ENCODE measurements at regions not wholly inside any gene's neighbourhood (a gene's known extent, or its start where the extent isn't known, plus 50 kb on each side); places are given as distances from the start of the nearest gene placed in this dataset.

GRCh38 chr1:177476676-177477075, 305.9 kb downstream of the BRINP2 start:
- in situ Hi-C loops (cut with MboI; ENCODE audit: low pct_unique_long_range_greater_than_20kb, low sequenced_read_pairs, unreplicated experiment), result no loop called here
- TF ChIP-seq, protein P1, sequence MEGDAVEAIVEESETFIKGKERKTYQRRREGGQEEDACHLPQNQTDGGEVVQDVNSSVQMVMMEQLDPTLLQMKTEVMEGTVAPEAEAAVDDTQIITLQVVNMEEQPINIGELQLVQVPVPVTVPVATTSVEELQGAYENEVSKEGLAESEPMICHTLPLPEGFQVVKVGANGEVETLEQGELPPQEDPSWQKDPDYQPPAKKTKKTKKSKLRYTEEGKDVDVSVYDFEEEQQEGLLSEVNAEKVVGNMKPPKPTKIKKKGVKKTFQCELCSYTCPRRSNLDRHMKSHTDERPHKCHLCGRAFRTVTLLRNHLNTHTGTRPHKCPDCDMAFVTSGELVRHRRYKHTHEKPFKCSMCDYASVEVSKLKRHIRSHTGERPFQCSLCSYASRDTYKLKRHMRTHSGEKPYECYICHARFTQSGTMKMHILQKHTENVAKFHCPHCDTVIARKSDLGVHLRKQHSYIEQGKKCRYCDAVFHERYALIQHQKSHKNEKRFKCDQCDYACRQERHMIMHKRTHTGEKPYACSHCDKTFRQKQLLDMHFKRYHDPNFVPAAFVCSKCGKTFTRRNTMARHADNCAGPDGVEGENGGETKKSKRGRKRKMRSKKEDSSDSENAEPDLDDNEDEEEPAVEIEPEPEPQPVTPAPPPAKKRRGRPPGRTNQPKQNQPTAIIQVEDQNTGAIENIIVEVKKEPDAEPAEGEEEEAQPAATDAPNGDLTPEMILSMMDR (IDR thresholded peaks at IDR 0.05; ENCODE audit: extremely low read depth, insufficient read depth, missing control alignments), result no peak
- DNase-seq (ENCODE audit: low spot score), result no peak

DNA sequence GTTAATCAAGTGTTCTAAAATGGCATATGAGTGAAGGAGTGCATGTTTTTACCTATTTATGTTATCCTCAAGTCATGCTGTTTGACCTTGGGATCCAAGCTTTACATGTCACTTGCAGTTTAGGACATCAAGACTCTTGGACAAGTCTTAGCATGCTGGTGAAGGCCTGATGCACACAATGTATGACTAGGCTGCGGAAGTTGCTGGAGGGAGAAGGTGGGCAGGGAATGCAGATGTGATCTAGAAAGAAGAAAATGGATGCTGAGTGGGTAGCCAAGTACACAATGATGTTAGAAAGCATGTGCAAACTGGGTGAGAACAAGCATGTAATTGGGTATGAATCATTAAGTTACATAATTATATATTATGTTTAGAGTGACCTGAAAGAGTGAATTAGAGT, 301.8 kb downstream of the BRINP2 start:
- in situ Hi-C loops (cut with MboI; ENCODE audit: low pct_unique_long_range_greater_than_20kb, low sequenced_read_pairs, unreplicated experiment), result no loop called here
- no peak for DNase-seq (ENCODE audit: low spot score)
- TF ChIP-seq, protein P1 (IDR thresholded peaks at IDR 0.05; ENCODE audit: extremely low read depth, insufficient read depth, missing control alignments), result no peak

DNA sequence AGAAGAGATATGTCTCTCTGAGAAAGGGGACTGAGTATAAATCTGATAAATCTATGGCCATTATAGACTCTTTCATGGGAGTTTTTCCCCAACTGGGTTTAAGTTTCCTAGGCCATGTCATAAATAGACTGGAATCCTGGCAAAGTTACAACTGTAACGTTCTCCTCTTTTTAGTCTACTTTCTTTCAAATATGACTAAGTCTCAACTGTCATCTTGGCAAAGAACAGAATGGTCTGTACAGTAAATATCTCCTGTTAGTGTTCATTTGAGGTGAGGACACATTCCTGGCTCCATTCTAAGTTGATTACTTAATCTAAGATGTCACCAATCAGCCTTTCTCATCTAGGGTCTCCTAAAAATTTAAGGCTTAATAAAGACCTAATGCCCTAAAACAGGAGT, 300.5 kb downstream of the BRINP2 start:
- TF ChIP-seq, protein P1 (IDR thresholded peaks at IDR 0.05; ENCODE audit: extremely low read depth, insufficient read depth, missing control alignments), result no peak
- in situ Hi-C loops (cut with MboI; ENCODE audit: low pct_unique_long_range_greater_than_20kb, low sequenced_read_pairs, unreplicated experiment), result no loop called here
- DNase-seq (ENCODE audit: low spot score), result no peak

DNA sequence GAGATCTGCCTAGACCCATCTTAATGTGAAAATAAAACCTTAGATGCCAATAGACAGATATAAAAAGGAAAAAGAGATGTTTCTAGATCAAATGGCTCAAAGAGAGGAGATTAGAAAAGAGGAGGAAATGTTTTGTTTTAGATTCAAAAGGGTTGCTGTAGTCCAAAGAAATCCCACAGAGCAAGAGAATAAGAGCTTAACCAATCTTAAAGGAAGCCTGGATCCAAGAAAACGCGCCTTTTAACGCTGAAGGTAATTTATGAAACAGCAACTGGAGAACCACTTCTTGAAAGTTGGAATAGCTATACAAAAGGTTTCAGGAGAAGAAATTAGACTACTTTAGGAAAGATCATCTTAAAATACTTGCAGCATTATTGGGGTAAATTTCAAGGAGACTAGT, 298.8 kb downstream of the BRINP2 start:
- in situ Hi-C loops (cut with MboI; ENCODE audit: low pct_unique_long_range_greater_than_20kb, low sequenced_read_pairs, unreplicated experiment), result no loop called here
- TF ChIP-seq, protein P1 (IDR thresholded peaks at IDR 0.05; ENCODE audit: extremely low read depth, insufficient read depth, missing control alignments), result no peak
- no peak for DNase-seq (ENCODE audit: low spot score)

DNA sequence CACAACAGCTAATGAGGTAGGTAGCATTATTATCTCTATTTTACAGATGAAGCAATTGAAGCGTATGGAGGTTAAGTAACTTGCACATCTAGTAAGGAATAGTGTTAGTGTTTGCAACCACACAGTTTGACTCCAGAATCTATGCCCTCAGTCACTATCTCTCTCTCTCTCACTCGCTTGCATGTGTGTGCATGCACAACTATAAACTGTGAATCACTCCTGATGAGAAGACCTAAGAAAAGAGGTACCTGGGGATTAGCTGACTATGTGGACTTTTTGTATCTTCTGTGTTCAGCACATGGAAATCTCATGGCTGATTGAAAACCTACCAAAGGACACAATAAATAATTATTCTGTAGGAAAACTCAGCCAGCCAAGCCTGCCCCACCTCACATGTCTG, 295.5 kb downstream of the BRINP2 start:
- in situ Hi-C loops (cut with MboI; ENCODE audit: low pct_unique_long_range_greater_than_20kb, low sequenced_read_pairs, unreplicated experiment), result no loop called here
- TF ChIP-seq, protein P1 (IDR thresholded peaks at IDR 0.05; ENCODE audit: extremely low read depth, insufficient read depth, missing control alignments), result no peak
- no peak for DNase-seq (ENCODE audit: low spot score)

DNA sequence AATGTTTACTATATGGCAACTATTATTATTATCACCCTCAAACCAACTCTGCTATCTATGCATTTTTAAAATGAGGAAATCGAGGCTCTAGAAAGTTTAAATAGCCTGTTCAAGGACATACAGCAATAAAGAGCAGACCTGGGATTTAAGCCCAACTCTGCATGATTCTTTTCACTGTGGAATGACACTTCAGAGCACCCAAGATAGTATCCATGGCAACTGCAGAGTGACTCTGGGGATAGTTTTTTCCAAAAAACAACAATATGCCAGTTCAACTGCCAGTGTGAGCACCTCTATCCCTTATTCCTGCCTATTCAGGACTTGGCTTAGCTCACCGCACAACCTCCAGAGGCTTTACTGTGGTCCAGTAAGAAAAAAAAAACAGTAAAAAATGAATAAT, 293.9 kb downstream of the BRINP2 start:
- DNase-seq (ENCODE audit: low spot score), result no peak
- TF ChIP-seq, protein P1 (IDR thresholded peaks at IDR 0.05; ENCODE audit: extremely low read depth, insufficient read depth, missing control alignments), result no peak
- in situ Hi-C loops (cut with MboI; ENCODE audit: low pct_unique_long_range_greater_than_20kb, low sequenced_read_pairs, unreplicated experiment), result no loop called here

GRCh38 chr1:177451191-177451590, 280.4 kb downstream of the BRINP2 start:
- in situ Hi-C loops (cut with MboI; ENCODE audit: low pct_unique_long_range_greater_than_20kb, low sequenced_read_pairs, unreplicated experiment), result no loop called here
- no peak for DNase-seq (ENCODE audit: low spot score)
- TF ChIP-seq, protein P1 (IDR thresholded peaks at IDR 0.05; ENCODE audit: extremely low read depth, insufficient read depth, missing control alignments), result no peak

Data from GM13977 (cell line).